Fibroblast of the aortic adventitia (primary cell): ENCODE measurements at regions not wholly inside any gene's neighbourhood (a gene's known extent, or its start where the extent isn't known, plus 50 kb on each side); places are given as distances from the start of the nearest gene placed in this dataset.

Source experiments
- DNase-seq: peaks from one replicate; pipeline ENCODE4 v3.0.0-alpha.2; 2010; ENCODE audit warnings: low read depth
- H3K4me3 ChIP-seq: 2 replicates; pipeline ENCODE4 v1.5.1; 2011; ENCODE audit warnings: low read depth, mild to moderate bottlenecking, control low read depth, low read length, moderate library complexity
- CTCF ChIP-seq: IDR thresholded peaks from 2 replicates; pipeline ENCODE4 v1.5.1; 2011; ENCODE audit warnings: mild to moderate bottlenecking, low read length, control low read depth, inconsistent platforms; ENCODE audit not compliant: insufficient read depth

GRCh38 chr2:100212850-100213249, 70.5 kb upstream of the AFF3 start:
- TF ChIP-seq CTCF = no peak
- no peak for DNase-seq
- H3K4me3 ChIP-seq = no peak overlapping the region

GRCh38 chr2:100211521-100211920, 69.1 kb upstream of the AFF3 start:
- TF ChIP-seq CTCF = no peak
- no peak for DNase-seq
- no peak overlapping the region for H3K4me3 ChIP-seq

- peak; percentile 11 for DNase-seq
- no peak overlapping the region for H3K4me3 ChIP-seq
- TF ChIP-seq CTCF = no peak
These were observed 65.9 kb upstream of the AFF3 start for GRCh38 chr2:100208141-100208770.

GRCh38 chr2:100207411-100207885, 65.1 kb upstream of the AFF3 start:
- DNase-seq = no peak
- TF ChIP-seq CTCF = no peak
- H3K4me3 ChIP-seq = no peak overlapping the region

- DNase-seq = no peak
- TF ChIP-seq CTCF = no peak
- H3K4me3 ChIP-seq = no peak overlapping the region
These were observed 64.4 kb upstream of the AFF3 start for GRCh38 chr2:100206731-100207255.

- DNase-seq = no peak
- TF ChIP-seq CTCF = no peak
These were observed 62.8 kb upstream of the AFF3 start for GRCh38 chr2:100205174-100205573.

GRCh38 chr2:100202567-100202966, 60.2 kb upstream of the AFF3 start:
- H3K4me3 ChIP-seq = no peak overlapping the region
- no peak for TF ChIP-seq CTCF
- no peak for DNase-seq

More at GRCh38 chr2:100205174-100205573, 62.8 kb upstream of the AFF3 start:
- no peak overlapping the region for H3K4me3 ChIP-seq
